Vagina (tissue), 2 donors: ENCODE measurements at regions not wholly inside any gene's neighbourhood (a gene's known extent, or its start where the extent isn't known, plus 50 kb on each side); places are given as distances from the start of the nearest gene placed in this dataset.

Experiments used
- CTCF ChIP-seq, 3 experiments: fragments of 450-650 bp in 2 of 3; fragments of 200-600 bp in 1 of 3; sonication (generic) in 1 of 3; IDR thresholded peaks; one replicate each; pipeline ENCODE4 v1.5.1; 2017 to 2019; ENCODE audit warnings: antibody characterized with exemption in 3 of 3, mild to moderate bottlenecking in 2 of 3, moderate library complexity in 2 of 3
- POLR2A ChIP-seq, 2 donors: fragments of 450-650 bp; IDR thresholded peaks; one replicate each; pipeline ENCODE4 v1.6.1; 2017; ENCODE audit warnings: antibody characterized with exemption in 2 of 2, mild to moderate bottlenecking in 2 of 2, moderate library complexity in 2 of 2
- POLR2AphosphoS5 ChIP-seq, 2 donors: sonication (generic); formaldehyde crosslinking; IDR thresholded peaks; one replicate each; pipeline ENCODE4 v1.9.0; 2017; ENCODE audit warnings: antibody characterized with exemption in 2 of 2, mild to moderate bottlenecking in 2 of 2, low read depth in 1 of 2; ENCODE audit not compliant: insufficient read depth in 1 of 2

- TF ChIP-seq POLR2A (IDR thresholded peaks at IDR 0.05): no peak
- TF ChIP-seq CTCF (IDR thresholded peaks at IDR 0.05): no peak
- TF ChIP-seq POLR2AphosphoS5 (IDR thresholded peaks at IDR 0.05; ENCODE audit: insufficient read depth in 1 of 2, low read depth in 1 of 2): no peak
Observed at GRCh38 chr10:35857860-35858259, 215.8 kb upstream of the FZD8 start.
